Brain microvascular endothelial cell (primary cell): ENCODE measurements at regions not wholly inside any gene's neighbourhood (a gene's known extent, or its start where the extent isn't known, plus 50 kb on each side); places are given as distances from the start of the nearest gene placed in this dataset.

ENCODE experiments used
- DNase-seq: peaks from one replicate; pipeline ENCODE4 v3.0.0-alpha.2; 2020
- H3K27ac ChIP-seq: fragments of 250-450 bp; sonication (Bioruptor Pico); 2 replicates; pipeline ENCODE4 v1.5.1; 2020; ENCODE audit warnings: mild to moderate bottlenecking, moderate library complexity
- H3K27me3 ChIP-seq: fragments of 250-450 bp; sonication (Bioruptor Pico); replicated peaks from 2 replicates; pipeline ENCODE4 v1.5.1; 2020; ENCODE audit warnings: mild to moderate bottlenecking
- H3K36me3 ChIP-seq: fragments of 250-450 bp; sonication (Bioruptor Pico); replicated peaks from 2 replicates; pipeline ENCODE4 v1.5.1; 2020; ENCODE audit warnings: mild to moderate bottlenecking
- H3K4me3 ChIP-seq: 2 replicates; pipeline ENCODE4 v1.5.1; 2011; ENCODE audit warnings: low read depth, mild to moderate bottlenecking, control low read depth, low read length, moderate library complexity
- in situ Hi-C: cut with HindIII; loops from 2 replicates; pipeline ENCODE4 v1.10.0; 2017; ENCODE audit warnings: low sequenced_read_pairs, low pct_ligation_motif_present
- TF ChIP-seq, protein P1 (sequence below): IDR thresholded peaks from 2 replicates; pipeline ENCODE4 v1.5.1; 2011; ENCODE audit warnings: low read depth, mild to moderate bottlenecking, moderate library complexity, low read length, control low read depth, inconsistent platforms; ENCODE audit errors: missing control alignments

- in situ Hi-C loops: no loop called here
- TF ChIP-seq, protein P1, sequence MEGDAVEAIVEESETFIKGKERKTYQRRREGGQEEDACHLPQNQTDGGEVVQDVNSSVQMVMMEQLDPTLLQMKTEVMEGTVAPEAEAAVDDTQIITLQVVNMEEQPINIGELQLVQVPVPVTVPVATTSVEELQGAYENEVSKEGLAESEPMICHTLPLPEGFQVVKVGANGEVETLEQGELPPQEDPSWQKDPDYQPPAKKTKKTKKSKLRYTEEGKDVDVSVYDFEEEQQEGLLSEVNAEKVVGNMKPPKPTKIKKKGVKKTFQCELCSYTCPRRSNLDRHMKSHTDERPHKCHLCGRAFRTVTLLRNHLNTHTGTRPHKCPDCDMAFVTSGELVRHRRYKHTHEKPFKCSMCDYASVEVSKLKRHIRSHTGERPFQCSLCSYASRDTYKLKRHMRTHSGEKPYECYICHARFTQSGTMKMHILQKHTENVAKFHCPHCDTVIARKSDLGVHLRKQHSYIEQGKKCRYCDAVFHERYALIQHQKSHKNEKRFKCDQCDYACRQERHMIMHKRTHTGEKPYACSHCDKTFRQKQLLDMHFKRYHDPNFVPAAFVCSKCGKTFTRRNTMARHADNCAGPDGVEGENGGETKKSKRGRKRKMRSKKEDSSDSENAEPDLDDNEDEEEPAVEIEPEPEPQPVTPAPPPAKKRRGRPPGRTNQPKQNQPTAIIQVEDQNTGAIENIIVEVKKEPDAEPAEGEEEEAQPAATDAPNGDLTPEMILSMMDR: no peak
- no peak for DNase-seq
- Histone ChIP-seq H3K4me3 (no peak overlapping the region), H3K27ac (no peak overlapping the region), H3K27me3 (no peaks in the 10 kb centered on the region), H3K36me3 (no peaks in the 10 kb centered on the region)
These were observed 375.1 kb downstream of the SUCLG1 start for GRCh38 chr2:84083984-84084383.

- in situ Hi-C loops: no loop called here
- H3K36me3 ChIP-seq: no peaks in the 10 kb centered on the region
- no peak for DNase-seq
- H3K4me3 ChIP-seq: no peak overlapping the region
- TF ChIP-seq, protein P1: no peak
- H3K27me3 ChIP-seq: no peaks in the 10 kb centered on the region
- no peak overlapping the region for H3K27ac ChIP-seq
These were observed 380.6 kb downstream of the SUCLG1 start for GRCh38 chr2:84078471-84078870.

DNA sequence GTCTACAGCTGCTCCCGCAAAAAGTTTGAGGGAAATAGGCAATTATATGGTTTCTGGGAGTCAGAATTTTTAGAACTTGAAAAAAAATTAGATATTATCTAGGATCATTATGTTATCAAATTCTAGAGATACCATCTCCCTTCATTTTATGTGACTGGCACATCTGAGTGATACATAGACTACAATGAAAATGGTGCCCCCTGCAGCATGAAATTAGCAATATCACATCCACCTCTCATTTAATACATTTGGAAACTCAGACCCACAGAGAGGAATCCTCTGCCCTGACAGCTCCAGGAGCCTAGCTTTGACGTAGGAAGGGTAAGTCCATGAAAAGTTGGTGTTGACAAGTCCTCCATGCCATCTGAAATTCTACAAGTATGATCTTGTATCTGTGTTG lies 381.6 kb downstream of the SUCLG1 start:
- no peak overlapping the region for H3K27ac ChIP-seq
- in situ Hi-C loops: no loop called here
- DNase-seq: no peak
- no peak overlapping the region for H3K4me3 ChIP-seq
- H3K27me3 ChIP-seq: no peaks in the 10 kb centered on the region
- TF ChIP-seq, protein P1: no peak
- no peaks in the 10 kb centered on the region for H3K36me3 ChIP-seq

- Histone ChIP-seq H3K27ac (no peak overlapping the region), H3K36me3 (no peaks in the 10 kb centered on the region), H3K4me3 (no peak overlapping the region), H3K27me3 (no peaks in the 10 kb centered on the region)
- TF ChIP-seq, protein P1: no peak
- in situ Hi-C loops: no loop called here
- no peak for DNase-seq
These were observed 388.0 kb downstream of the SUCLG1 start for GRCh38 chr2:84071050-84071449.

DNA sequence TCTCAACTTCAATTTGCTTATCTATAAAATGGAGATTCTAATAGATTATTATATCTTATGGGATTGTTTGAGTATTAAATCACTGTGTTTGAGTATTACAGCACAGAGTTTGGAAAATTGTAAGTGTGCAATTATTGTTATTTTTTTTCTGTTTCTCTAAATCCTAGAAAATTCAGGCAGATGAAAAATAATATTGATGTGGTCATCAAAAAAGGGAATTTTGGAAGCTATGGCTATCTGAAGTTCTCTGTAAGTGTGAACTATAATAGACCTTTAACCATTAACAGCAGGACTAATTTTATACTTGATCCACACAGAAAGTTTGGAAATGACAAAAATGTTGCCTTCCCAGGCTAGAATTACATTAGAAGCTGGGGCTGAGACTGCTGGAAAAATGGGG lies 393.2 kb downstream of the SUCLG1 start:
- Histone ChIP-seq H3K27ac (no peak overlapping the region), H3K27me3 (no peaks in the 10 kb centered on the region), H3K36me3 (no peaks in the 10 kb centered on the region), H3K4me3 (no peak overlapping the region)
- in situ Hi-C loops: no loop called here
- no peak for DNase-seq
- TF ChIP-seq, protein P1: no peak

DNA sequence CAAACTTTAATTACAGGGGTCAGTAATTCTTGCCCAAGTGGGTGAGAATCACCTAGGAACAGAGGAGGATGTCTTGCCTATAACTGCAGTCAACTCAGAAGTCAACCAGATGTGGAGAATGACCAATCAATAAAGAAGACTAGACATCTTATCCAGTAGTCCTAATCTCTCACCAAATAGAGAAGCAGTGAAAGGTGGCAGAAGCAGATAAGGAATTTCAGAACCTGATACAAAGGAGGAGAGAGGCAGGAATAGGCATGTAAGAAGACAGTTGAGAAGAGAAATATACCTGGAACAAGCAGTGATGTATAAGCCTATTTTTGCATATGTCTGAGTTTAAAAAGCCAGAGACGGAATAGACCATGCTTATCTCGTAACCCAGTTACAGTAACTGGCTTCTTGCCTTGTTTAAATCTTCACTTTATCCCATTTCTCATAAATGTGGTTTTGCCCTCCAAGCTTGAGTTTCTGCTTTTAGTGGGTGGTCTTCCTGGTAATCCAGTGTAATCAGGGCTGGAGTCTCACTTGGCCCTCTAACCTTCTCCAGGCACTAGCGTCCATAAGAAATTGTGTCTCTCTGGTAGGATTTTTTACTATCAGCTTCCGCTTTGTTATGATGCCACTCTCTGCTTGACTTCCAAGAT lies 401.0 kb downstream of the SUCLG1 start:
- DNase-seq: no peak
- H3K27ac ChIP-seq: no peak overlapping the region
- H3K4me3 ChIP-seq: no peak overlapping the region
- H3K36me3 ChIP-seq: no peaks in the 10 kb centered on the region
- in situ Hi-C loops: no loop called here
- TF ChIP-seq, protein P1: no peak
- no peaks in the 10 kb centered on the region for H3K27me3 ChIP-seq
